ENCODE measurements at regions not wholly inside any gene's neighbourhood (a gene's known extent, or its start where the extent isn't known, plus 50 kb on each side); places are given as distances from the start of the nearest gene placed in this dataset.

- no peak for DNase-seq (ENCODE audit: low read depth)
Observed at GRCh38 chr11:27968461-27968860, 139.5 kb downstream of the KIF18A start.

GRCh38 chr11:27965559-27965958 lies 142.4 kb downstream of the KIF18A start:
- no peak for DNase-seq (ENCODE audit: low read depth)

DNA sequence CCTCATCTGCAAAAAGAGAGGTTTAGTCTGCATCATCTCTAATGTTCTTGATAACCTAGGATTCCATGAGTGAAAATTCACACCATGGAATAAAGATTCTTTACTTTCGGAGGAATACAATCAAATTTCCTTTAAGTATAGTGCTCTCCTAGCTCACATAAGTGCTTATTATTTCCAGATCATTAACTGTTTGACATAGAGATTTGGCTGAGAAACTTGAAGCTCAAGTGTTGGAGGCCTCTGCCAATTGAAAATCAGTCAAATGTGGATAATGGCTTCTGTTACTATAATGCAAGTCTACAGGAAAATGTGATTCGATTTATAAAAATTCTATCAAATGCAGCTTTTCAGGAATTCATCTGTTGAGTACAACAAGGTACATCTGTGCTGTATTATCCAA lies 144.6 kb downstream of the KIF18A start:
- DNase-seq (ENCODE audit: low read depth): no peak

DNA sequence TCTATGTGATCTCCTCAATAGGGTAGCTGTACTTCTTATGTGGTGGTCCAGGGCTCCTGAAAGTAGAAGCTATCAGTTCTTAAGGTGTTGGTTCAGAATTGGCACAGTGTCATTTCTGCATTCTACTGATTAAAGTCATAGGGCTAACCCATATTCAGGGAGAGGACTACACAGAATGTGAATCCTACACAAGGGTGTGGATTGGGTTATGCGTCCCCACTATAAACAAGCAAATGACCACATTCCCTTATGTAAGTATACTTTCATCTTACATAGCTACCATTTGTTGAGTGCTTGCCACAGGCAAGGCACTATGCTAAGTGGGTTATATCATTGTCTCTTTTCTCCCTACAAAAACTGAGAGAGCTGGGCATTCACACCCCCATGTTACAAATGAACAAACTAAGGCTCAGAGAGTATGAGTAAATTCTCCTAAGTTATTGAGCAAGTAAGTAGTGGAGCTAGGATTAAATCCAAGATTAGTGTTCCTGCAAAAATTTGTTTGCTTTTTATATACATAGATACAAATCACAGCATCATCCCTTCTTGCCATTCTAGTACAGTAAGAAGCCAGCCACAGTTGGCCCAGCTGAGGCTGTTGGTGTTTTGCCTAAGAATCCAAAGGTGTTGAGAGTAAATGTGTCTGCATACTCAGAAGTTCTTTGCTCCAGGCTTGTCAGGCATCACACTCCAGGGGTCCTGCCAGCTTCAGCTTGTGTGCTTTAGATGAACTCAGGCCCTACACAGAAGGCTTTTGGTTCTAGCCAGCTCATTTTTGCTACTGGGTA lies 157.8 kb downstream of the KIF18A start:
- no peak for DNase-seq (ENCODE audit: low read depth)

DNA sequence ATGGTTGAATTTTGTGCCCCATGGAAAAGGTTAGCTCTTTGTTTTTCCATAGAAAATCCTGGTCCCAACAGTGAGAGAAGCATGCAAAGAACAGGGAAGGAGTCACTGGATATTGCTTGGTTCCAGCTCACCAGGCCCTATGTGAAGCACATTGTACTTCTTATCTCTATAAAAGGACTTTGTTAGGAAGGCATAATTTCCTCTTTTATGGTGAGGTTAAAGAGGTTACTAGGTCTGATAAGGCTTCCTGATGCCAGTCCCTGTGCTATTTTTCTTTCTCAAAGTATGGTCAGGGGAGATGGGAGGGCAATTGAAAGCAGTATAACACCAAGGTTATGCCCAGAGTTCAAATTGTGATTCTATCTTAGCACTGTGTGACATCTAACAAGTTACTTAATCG lies 162.6 kb downstream of the KIF18A start:
- DNase-seq (ENCODE audit: low read depth): peak; percentile 22

- no peak for DNase-seq (ENCODE audit: low read depth)
Observed at GRCh38 chr11:27938011-27938410, 169.9 kb downstream of the KIF18A start.

GRCh38 chr11:27934830-27935145 lies 173.2 kb downstream of the KIF18A start:
- no peak for DNase-seq (ENCODE audit: low read depth)

DNA sequence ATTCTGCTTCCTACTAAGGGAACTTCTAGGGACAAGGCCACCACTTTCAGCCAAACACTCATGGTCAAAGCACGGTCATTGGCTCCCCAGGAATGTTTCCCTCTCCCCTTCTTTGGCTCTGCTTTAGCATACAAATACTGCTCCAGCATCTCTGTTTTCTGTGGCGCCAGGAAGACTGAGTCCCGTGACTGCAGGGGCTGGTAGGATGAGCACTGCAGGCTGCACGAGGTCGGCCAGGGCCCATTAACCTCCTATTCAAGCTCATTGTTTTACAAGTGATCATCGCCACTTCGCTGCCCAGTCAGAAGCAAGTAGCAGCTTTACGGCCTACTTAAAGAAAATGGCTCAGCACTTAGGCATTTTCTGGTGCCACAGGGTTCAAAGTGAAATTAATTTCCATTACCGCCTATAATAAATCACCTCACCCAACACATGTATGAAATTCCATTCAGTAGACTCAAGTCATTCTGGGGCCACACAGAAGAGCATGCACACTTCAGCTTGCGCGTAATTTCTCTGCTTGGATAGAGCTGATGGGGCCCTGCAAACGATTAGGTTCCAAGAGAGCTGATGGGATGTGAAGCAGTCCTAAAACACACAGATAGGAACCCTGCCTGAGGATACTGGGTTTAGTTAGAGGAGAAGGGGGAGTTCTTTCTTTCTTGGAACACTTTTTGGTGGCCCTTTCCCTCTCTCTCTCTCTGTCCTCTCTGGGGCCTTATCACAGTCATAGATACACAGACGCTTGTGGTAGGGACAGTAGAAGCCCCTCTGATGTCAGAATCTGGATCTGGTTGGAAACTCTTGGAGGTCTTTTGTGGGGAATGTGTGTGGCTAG lies 173.7 kb downstream of the KIF18A start:
- DNase-seq (ENCODE audit: low read depth): no peak

GRCh38 chr11:27931770-27932169 lies 176.2 kb downstream of the KIF18A start:
- no peak for DNase-seq (ENCODE audit: low read depth)

- DNase-seq (ENCODE audit: low read depth): no peak
Observed at GRCh38 chr11:27930946-27931345, 177.0 kb downstream of the KIF18A start.

DNA sequence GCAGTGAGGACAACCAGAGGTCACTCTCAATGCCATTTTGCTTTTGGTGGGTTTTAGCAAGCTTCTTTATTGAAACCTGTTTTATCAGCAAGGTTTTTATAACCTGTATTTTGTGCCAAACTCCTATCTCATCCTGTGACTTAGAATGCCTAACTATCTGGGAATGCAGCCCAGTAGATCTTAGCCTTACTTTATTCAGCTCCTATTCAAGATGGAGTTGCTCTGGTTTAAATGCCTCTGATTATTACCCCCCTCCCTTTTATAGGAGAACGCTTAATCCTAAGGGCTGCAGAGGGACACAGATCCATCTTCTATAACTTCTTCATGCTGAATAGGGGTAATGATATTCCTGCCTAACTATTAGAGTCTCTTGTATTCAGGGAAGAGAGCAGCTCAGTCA lies 179.1 kb downstream of the KIF18A start:
- DNase-seq (ENCODE audit: low read depth): no peak

DNA sequence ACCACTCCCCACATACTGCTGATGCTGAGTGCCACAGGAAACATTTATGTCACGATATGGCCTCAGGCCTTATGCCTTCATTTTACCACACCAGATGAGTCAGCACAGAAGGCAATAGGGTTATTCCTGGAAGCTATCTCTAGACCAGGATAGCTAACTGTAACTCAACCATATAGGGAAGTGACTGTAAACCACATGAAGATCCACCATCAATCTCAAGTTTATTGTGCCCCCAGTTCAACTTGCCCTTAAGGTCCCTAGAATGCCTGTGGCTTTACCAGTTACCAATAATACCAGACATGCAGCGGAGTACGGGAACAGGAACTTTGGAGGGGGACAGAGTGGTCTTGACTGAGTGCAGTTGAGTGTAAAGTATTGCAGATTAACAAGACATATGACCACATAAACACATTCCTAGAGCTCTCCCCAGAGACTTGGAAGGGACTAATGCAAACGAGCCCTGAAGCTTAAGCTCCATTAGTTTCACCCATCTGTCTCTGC lies 180.9 kb downstream of the KIF18A start:
- peak; percentile 52 for DNase-seq (ENCODE audit: low read depth)

- no peak for DNase-seq (ENCODE audit: low read depth)
Observed at GRCh38 chr11:27926486-27926885, 181.5 kb downstream of the KIF18A start.

GRCh38 chr11:27921472-27921871 lies 186.5 kb downstream of the KIF18A start:
- DNase-seq (ENCODE audit: low read depth): no peak

- DNase-seq (ENCODE audit: low read depth): no peak
Observed at GRCh38 chr11:27916541-27917100, 191.3 kb downstream of the KIF18A start.

GRCh38 chr11:27914080-27914479 lies 193.9 kb downstream of the KIF18A start:
- no peak for DNase-seq (ENCODE audit: low read depth)

DNA sequence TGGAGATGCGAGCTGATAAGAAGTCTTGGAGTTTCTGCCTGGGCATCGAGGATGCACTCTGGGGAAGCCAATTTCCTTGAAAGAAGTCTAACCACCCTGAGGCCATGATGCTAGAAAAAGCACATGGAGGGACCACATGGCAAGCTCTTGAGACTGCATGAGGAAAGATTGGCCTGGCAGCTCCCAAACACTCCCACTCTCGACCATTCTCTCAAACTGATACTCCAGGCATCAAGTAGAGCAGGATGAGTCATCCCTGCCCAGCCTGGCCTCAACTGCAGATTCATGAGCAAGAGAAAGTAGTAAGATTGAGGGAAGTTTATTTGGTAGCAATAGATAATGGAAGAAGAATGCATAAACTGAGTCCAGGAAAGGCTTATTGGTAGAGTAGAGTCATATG lies 194.3 kb downstream of the KIF18A start:
- no peak for DNase-seq (ENCODE audit: low read depth)

DNA sequence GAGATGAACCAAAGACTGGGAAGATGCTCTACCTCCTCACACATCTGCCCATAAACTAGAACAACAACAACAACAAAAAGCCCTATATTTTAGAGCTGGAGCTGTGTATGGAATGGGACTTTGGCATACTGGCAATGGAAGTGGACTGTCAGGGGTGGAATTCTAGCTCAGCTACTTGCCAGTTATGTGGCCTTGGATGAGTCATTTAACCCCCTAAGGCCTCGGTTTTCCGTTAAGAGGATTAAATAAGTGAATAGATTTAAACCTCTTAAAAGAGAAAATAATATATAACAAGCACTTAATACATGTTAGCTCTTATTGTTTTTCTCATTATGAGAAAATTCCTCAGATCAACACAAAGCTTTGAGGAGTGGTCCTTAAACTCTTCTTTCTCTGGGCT lies 195.0 kb downstream of the KIF18A start:
- no peak for DNase-seq (ENCODE audit: low read depth)

DNA sequence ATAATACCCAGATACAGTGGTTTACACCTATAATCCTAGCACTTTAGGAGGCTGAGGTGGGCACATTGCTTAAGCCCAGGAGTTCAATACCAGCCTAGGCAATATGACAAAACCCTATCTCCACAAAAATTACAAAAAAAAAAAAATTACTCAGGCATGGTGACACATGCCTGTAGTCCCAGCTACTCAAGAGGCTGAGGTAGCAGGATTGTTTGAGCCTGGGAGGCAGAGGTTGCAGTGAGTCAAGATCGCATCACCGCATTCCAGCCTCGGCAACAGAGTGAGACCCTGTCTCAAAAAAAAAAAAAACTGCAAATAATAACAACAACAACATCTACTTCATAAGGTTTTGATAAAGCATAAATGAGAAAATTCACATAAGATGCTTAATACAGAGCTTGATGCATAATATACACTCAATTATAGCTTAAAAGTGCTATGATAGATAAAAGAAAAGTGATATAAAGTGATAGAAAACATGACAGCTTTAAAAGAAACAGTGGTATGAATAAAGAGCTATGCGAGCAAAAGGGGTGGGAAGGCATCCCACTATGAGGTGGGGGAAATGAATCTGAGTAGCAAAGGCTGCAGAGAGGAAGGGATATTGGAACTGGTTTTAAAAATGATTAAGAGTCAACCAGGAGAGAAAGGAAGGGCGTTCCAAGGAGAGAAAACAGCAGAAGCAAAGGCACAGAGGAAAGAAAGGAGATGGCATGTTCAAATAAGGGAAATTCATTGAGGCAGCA lies 197.6 kb downstream of the KIF18A start:
- DNase-seq (ENCODE audit: low read depth): no peak

DNA sequence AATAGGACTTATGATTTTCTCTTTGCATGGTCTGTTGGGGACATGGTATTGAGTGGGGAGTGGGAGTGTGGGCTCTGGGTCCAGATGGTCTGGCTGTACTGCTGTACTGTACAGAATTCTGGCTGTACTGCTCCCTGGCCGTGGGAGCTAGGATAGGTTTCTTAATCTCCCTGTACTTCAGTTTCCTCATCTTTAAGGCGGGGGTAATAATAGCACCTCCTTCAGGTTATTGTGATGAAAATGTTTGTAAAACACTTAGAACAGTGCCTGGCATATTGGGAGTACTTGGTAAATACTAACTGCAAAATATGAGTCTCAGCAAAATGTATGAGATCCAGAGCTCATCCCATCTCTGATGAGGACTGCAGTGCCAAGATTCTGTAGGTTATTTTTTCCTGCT lies 198.6 kb downstream of the KIF18A start:
- DNase-seq (ENCODE audit: low read depth): no peak

DNA sequence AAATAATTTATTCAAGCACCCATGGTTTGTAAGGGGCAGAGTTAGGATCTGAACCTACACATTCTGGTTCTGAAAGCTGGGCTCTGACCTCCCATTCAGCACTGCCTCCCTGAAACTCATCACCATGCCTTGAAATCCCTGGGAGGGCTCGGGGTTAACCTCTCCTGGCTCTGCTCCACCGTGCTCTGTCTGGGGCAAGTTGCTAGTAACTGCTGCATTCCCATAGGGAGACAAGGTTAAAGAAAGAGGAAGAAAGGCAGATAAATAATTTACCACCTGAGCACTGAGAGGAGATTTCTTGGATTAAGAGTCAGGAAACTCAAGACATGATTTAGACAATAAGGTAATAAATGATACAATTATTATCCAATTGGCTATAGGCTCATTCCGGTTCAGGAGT lies 199.3 kb downstream of the KIF18A start:
- no peak for DNase-seq (ENCODE audit: low read depth)

DNA sequence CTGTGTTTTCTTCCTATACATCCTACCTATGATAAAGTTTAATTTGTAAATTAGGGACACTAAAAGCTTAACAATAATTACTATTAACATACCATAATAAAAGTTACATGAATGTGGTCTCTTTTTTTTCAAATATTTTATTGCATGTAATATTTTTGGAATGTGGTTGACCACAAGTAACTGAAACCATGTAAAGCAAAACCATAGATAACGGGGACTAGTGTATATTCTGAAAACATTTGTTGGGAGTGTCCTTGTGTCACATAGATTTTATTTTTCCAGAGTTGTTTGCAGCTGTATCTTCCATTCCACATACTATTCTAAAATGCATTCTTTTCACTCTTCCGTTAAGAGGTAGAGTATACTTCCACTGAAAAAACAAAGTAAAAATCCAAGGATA lies 200.4 kb downstream of the KIF18A start:
- peak; percentile 4 for DNase-seq (ENCODE audit: low read depth)
